ENCODE measurements at regions not wholly inside any gene's neighbourhood (a gene's known extent, or its start where the extent isn't known, plus 50 kb on each side); places are given as distances from the start of the nearest gene placed in this dataset.

DNA sequence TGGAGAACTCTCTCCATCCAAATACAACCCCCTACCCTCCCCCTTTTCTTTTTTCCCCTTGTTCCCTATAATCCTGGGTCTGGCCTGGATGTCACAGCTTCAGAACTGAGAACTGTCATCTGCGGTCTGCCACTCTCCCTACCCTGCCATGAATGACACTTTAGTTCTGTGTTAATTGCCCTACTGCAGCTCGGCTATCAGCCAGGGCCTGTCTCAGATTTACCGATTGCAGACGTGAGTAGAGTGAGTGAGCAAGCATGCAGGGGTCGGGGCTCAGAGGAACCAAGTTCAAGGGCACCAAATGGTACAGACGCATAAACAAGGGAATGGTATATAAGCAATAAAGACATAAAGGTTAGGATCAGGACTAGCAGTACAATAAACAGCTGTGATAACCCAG is 967.8 kb downstream of the BCL11A start:
- TF ChIP-seq ZNF274 (IDR thresholded peaks at IDR 0.05; ENCODE audit: low read depth, low read length): no peak
- TF ChIP-seq YY1 (IDR thresholded peaks at IDR 0.05; ENCODE audit: insufficient read depth, insufficient read length): no peak
- no peak for TF ChIP-seq SUZ12 (IDR thresholded peaks at IDR 0.05; ENCODE audit: extremely low read depth, insufficient read depth, insufficient read length)
